ENCODE measurements at regions not wholly inside any gene's neighbourhood (a gene's known extent, or its start where the extent isn't known, plus 50 kb on each side); places are given as distances from the start of the nearest gene placed in this dataset.

DNA sequence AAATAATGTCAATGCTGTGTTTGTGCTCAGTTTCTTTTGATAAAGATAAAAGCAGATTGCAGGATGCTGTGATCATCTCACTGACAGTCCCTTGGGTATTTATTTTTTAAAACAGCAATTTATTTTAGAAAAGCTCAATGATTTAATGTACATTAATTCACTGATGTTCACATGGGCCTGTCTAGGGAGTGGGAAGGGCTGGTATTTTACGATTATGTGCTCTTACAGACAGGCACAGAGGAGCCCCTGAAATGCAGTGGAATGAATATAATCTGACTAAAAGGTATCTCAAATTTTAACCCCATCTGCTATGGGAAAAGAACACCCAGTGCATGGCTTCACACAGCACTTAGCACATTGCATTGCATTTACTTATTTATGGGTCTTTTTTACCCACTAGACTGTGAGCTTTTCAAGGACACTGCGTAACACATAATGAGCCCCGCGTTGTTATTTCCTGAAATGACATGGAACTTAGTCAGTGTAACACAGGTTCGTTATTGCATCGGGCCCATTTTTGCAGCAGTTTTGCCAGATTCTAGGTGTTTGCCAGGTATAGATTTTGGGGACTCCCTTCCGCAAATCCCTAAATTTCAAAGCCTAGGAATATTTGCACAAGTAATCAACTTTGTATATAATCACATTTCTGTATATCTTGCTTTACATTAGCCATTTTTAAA, 425.3 kb upstream of the FBXO33 start:
- DNase-seq: no peak

DNA sequence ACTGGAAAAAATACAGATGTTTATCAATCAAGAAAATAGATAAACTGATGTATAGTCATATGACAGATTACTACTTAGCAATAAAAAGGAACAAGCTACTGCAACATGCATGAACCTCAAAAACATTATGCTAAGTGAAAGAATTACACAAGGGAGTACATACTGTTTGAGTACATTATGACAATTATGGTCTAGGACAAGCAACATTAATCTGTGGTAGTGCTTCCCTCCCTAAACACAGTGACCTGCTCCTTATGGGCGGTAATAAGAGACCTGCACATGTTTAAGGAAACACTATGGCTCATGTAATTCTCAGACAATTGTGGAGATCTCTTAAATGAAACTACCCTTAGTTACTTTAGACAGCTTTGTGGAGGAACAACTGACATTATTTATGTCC, 421.2 kb upstream of the FBXO33 start:
- DNase-seq: no peak

DNA sequence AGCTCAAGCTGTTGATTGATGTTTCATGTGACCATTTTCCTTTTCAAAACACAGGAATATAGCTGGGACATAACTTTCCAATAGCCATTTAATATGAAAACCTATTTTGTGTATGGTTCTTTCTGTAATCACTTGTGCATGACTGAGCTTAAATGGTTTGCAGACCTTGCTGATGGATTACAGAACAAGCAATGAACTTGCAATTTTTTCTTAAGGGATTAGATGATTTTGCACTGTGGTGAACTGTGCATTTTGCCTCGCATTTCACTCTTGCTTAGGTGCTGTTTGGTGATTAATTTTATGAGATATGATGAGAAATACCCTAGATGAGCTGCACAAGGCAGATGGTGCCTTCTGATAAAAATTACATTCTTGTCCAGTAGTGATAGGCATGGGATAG, 419.0 kb upstream of the FBXO33 start:
- DNase-seq: no peak

DNA sequence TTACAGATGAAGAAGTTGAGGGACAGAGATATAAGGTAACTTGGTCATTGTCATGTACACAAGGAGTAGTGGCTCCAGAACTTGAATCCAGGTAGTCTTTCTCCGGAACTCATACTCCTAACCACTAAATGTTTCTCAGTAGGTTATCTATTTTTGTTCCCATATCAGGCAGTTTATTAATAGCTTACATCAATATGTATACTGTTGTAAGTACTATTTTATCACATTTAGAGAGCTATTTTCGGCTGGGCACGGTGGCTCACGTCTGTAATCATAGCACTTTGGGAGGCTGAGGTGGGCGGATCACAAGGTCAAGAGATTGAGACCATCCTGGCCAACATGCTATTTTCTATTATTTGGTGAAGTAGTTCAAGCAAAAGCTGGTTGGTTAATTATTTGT, 415.6 kb upstream of the FBXO33 start:
- no peak for DNase-seq

DNA sequence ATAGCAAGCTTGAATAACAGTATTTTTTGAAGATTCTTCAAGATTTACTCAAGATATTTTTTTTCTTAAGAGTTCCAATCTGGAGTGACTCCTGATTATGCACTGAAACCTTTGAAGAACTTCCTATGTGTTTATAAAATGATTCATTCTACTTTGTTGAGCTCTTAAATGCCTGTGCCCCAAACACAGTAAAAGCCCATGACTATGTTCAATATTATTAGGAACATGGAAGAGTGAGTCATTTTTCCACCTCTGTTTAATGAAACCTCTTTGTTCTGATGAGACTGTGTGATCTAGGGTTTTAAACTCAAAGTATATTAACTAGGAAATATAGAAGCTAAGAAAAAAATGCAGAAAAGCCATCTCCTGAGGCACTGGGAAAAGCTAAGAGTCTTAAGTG, 415.0 kb upstream of the FBXO33 start:
- no peak for DNase-seq

DNA sequence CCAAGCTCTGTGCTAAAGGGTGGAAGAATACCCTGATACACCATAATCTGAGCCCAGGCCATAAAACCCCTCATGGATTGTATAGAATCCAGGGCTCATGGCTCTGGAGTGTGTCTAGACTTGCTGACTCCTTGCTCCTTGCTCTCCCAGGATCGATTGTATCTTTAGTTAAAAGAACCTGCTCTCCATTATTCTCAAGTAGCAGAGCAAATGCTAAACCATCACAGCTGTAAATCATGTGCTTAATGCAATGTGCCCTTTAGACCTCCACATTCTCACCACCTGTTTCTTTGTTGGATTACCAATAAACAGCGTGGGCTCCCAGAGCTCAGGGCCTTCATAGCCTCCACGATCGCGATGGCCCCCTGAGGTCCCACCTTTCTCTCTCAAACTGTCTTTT, 411.6 kb upstream of the FBXO33 start:
- DNase-seq: no peak

DNA sequence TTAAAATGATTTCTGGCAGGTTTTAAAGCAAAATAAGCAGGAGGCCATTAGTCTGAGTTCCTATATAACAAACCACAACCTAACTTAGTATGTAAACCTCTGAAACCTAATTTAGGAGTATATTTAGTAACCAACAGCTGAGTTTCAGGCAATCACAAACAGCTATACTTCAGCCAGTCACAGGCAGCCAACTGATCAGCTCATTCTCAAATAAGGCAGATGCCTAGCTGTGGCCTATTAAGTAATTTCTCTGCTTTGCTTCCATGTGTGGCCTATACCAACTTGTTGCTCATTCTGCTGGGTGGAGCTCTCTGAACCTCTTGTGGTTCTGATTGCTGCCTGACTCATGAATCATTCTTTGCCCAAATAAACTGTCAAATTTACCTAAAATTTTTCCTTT, 408.9 kb upstream of the FBXO33 start:
- DNase-seq: no peak

DNA sequence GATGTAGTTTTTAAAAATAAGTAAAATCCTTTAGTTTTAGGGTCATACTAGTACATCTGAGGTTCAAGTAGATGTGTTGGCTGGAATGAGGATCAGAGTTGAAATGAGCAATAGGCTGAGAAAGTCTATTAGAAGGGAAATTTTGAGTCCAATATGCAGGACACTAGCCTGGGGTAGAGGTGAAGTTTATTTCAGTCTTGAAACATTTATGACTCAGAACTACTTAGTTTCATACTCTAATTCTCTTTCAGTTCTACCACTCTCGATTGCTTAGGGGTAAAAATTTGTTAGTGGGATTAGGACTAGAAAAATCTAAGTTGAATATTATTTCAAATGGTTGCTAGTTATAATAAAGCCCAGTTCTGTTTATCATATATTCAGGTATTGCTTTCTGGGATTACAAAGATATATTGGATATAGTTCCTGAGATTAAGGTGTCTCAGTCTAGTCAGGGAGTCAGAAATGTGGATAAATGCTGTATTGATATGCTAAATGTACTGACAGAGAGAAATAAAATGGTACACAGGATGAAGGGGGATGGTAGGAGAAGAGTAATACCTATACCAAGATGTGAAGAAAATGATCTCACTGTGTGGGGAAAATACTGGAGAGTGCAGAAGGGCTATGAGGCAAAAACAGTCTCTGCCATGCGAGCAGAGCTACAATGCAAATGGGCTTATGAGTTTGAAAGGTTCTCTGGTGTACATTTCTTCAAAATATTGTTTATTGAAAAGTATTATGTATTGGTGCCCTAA, 395.8 kb upstream of the FBXO33 start:
- DNase-seq: no peak

DNA sequence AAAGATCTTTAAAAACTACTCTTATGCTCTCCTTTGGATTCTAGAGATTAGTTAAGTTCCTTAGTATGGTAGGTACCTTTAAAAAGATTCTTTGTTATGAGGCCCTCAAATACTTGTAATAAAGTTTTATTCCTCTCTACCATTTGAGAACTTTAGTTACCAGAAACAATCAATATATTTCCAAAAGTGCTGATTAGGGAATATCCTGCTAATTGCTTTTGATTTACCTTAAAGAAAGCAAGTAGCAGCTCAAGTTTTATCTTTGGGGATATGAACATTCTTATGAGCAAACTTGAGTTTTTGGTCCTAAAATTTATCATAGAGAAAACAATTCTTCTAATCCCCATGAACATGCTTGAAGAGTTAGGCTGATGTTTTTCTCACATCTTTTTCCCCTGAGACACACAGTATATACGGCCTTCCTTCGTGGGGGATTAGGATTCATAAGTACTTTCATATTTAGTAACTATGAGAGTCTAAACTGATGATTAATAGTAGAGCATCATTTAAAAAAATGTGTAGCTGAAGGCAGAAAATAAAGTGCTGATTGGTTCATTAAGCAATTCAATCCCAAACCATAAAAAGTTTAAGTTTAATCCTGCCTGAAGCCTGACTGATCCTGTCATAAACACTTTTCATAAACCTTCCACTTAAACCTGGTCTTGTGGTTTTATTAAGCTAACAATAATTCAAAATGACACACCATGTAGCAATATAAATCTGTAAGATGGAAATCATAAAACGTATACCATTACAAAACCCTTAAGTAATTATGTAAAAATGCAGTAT, 380.5 kb upstream of the FBXO33 start:
- DNase-seq: no peak

DNA sequence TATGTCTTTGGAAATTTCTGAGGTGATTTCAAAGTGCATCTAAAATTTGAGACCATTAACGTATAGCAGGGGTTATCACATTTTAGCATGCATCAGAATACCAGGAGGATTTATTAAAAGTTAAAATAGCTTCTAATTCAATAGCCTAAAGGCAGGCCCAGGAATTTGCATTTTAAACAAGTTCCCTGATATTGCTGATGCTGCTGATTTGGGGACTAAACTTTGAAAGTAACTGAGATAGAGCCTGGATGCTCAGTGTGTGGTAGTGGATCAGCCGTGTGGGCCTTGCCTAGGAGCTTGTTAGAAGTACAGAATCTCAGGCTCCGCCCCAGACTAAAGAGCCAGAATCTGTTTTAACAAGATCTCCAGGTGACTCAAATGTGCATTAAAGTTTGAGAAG, 375.0 kb upstream of the FBXO33 start:
- DNase-seq: no peak

DNA sequence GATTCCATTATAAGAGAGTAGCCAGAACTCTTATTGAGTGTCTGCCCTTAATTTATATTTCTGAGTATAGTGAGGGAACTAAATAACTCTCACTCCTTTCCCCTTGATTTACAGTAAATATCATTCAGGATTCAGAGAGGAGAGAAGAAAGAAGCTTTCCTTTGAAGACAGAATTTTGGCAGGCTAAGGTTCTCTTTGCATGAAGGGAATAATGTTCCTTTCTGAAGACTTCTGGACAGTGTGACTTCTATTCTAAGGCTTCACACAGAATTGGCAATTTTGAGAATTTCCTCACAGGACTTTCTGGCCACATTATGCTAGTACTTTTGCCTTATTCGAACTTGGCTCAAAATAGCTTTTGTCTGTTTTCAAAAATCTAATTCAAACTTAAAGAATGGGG, 352.2 kb upstream of the FBXO33 start:
- no peak for DNase-seq

DNA sequence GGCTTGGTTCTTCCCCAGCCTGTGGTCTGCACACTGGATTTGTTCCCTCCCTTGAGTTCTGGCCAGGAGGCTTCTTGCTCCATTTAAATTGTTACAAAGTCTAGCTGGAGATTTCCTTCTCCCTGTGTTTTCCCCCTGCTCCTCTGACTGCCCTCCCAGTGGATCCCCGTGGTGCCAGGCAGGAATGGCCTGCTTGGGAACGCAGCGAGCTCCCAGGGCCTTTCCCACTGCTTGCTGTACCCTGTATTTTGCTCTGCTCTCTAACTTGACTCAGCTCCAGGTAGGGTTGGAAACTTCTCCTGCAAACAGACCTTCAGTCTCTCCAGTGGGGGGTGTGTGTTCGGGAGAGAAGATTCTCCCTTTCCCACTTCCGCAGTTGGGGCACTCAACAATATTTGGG, 349.2 kb upstream of the FBXO33 start:
- no peak for DNase-seq

DNA sequence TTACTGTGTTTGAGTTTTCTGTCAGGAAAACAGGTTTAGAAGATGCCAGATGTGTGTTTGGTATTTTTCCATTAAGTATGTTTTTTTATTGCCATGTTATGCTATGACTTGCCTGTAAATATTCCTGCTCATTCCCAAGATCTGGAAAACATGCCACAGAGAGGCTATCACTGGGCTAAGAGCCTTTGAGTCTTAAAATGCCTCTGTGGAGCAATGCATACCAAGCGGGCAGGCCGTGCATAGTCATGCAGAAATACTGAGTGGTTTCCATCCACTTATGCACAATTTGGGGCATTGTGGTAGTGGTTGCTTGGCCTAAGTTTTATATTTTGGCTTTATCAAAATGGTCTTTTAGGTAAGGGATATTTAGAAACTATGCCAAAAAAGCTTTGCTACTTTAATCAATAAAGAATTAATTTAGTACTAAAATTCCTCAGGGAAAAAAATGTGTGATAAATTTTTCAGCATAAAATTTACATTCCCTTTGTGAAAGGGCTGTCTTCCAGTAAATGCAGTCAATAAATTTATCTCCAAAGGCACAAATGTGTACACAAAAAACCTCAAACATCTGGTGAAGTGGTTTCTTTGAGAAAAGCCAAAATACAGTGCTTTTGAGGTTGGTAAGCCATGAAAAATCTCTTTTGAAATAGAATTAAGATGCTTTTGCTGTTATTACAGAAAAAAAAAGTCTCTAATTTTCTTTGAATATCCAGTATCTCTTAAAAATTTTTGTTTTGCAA, 341.3 kb upstream of the FBXO33 start:
- DNase-seq: no peak

DNA sequence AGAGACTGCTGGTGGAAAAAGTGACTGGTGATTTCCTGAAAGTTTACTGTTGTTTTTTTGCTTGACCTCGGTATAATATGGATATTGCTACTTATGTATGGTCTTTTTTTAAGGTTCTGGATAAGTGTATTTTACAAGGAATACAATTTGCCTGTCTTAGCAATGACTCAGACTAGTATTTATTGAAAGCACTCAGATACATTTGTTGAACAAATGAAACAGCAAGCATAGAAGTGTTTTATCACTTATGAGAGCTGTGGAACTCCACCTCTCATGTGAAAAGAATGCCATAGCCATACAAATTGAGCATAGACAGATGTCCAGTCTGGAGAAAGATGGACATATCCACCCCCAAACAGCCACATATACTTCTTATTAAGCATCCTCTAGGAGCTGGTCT, 340.4 kb upstream of the FBXO33 start:
- DNase-seq: no peak

DNA sequence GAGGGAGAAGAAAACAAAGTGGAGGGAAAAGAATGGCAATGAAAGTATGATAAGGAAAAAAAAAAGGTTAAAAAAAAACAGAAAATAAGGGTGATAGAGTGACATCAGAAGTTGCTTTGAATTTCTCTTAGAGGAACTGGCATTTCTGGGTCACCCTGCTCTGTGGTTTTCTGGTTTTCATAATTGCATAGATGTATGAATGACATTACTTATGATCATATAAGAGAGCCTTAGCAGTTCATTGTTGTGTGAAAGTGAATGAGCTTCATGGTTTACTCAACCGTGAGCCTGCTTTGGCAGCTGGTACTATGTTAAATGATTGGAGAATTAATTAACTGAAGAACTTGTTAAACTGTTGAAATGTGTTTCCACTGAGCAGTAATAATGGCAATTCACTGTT, 336.4 kb upstream of the FBXO33 start:
- no peak for DNase-seq

DNA sequence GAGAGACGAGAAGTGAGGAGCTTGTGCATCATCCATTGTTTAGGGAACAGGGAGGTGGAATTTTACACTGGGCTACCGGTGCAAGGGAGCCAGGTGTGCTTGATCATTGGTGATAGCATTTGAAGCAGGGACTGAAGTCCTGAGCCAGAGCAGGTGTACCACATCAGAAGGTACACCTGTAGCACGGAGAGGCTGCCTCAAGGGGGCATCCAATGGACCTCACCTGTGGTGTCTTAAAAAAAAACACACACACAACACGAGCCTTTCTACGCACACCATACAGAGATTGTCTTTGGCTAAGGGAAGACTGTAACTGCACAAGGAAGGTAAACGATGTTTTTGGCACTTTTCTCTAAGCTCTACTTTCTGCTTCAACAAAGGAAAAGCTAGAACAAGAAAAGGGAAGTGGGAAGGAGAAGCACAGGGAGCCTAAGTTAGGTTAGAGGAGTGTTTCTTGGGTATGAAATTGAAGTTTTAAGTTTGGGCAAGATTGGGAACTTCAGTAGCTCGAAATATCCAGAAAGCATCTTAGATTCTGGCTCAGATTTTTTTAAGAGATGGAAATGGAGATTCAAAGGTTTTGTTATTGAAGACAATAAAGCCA, 334.3 kb upstream of the FBXO33 start:
- no peak for DNase-seq

DNA sequence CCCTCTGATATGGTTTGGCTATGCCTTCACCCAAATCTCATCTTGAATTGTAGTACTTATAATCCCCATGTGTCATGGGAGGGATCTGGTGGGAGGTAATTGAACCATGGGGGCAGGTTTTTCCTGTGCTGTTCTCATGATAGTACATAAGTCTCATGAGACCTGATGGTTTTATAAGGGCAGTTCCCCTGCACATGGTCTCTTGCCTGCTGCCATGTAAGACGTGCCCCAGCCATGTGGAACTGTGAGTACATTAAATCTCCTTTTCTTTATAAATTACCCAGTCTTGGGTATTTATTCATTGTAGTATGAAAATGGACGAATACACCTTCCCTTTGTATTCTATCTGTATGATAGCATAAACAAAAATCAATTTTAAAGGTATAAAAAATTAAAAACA, 333.4 kb upstream of the FBXO33 start:
- DNase-seq: no peak

DNA sequence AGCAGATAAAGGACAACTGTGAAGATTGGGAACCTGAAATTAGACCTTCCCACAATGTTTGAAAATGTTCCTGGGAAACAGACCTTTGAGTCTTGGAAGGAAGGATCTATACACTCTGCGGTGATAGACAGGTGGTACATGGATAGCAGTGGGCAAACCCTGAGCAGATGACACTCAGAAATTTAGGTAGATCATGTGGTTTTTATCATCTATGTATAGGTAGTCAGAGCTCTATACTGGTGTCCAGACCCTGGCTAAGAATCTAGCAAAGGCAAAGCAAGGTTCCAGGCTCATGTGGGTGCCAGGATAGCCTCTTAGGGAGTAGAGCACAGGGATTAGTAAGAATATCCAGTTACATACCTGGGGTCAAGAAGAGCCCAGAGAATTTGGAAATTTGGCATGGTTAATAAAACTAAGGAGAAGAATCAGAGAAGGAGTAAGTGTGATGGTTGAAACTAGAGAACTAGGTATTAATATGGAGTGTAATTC, 331.2 kb upstream of the FBXO33 start:
- DNase-seq: no peak

DNA sequence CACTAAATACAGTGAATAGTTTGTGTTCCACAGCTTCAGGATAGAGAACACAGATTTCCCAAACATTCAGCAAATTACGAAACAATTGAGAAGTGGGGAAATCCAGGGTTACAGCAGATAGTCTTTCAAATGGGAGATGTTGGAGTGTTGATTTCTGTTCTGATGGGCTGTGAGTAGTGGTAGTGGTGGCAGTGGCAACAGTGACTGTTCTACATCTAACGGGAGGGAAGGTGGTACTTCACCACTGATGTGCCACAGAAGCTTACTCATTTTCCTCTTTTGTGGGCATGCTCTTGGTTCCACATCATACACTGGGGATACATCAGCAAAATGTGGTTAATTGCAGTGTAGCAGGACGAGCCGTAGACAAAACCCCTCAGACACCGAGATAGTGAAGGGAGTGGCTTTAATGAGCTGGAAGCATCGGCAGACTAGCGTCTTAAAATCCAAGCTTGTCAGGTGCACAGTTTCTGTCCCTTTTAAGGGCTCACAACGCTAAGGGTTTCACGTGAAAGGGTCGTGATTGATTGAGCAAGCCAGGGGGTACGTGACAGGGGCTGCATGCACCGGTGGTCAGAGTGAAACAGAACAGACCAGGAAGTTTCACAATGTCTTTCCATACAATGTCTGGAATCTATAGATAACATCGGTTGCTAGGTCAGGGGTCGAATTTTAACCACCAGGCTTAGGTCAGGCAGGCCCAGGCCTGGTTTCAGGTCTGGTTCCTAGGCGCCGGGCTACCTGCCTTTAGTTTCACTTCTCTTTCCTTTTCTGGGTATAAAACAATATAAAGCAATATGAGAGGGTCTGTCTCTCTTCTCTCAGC, 330.6 kb upstream of the FBXO33 start:
- peak; percentile 18 to 33 for DNase-seq

DNA sequence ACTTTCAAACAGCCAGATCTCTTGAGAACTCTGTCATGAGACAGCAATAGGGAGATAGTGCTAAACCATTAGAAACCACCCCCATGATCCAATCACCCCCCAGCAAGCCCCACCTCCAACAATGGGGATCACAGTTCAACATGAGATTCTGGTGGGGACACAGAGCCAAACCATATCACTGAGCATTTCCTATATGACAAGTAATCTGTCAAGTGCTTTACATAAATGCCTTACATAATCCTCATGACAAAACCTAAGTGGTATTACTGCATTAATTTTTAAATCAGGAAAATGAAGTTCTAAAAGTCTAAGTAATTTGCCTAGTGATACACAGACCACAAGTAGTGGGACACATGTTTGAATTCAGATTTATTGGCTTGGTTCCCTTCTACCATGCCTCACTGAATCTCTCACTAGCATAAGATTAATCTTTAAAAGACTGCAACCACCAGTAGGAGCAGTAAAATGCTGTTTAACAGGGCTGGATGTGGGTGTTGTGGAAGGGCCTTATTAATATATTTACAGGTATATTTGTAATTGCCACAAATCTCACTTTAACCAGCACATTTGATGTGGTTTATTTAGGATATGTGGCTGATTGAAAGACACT, 323.1 kb upstream of the FBXO33 start:
- no peak for DNase-seq

DNA sequence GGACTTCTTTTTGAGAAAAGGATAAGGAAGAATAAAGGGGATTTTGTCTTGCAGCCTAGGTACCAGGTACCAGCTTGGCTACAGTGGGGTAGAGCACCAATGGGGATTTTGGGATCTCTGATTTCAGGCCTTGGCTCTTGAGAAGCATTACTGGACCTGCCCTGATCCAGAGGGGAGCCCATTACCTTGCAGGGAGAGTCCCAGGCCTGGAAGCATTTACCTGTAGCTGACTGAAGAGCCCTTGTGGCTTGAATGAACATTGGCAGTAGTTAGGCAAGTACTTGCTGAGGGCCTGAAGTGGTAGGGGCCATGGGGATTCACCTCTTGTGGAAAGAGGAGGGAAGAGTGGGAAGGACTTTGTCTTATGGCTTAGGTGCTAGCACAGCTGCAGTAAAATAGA, 308.2 kb upstream of the FBXO33 start:
- DNase-seq: no peak

Data from inflammatory macrophage (primary cell).